NCI-H1417 (cell line): ENCODE measurements at regions not wholly inside any gene's neighbourhood (a gene's known extent, or its start where the extent isn't known, plus 50 kb on each side); places are given as distances from the start of the nearest gene placed in this dataset.

Experiments used
- DNase-seq, 3 experiments: peaks; one replicate each; lab custom pipeline; 2025; lab: John Stamatoyannopoulos, UW

GRCh38 chr1:209427277-209427676 lies 156.2 kb upstream of the CAMK1G start:
- DNase-seq, result no peak

GRCh38 chr1:209427811-209428210 lies 155.7 kb upstream of the CAMK1G start:
- DNase-seq, result no peak

- DNase-seq, result peak in 1 of 3 experiments; percentile 52
These were observed 155.1 kb upstream of the CAMK1G start for GRCh38 chr1:209428241-209428921.

DNA sequence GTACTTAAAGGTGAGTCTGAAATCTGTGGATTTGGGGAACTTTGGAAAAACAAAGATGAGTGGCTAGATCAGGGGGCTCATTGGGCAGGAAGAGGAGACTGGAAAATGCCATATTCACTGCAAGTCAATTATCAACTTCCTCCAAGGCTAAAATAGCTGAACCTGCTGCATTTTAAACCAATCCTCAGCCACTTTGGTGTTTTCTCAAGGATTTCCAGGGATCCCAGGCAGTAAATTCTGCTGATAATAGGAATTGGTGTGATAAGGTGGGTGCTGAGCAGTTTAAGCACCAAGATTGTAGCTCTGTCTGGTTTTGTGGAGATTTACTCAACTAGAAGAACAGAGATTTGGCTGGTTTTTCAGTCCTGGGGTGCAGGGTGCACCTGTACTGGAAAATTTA lies 153.9 kb upstream of the CAMK1G start:
- no peak for DNase-seq

DNA sequence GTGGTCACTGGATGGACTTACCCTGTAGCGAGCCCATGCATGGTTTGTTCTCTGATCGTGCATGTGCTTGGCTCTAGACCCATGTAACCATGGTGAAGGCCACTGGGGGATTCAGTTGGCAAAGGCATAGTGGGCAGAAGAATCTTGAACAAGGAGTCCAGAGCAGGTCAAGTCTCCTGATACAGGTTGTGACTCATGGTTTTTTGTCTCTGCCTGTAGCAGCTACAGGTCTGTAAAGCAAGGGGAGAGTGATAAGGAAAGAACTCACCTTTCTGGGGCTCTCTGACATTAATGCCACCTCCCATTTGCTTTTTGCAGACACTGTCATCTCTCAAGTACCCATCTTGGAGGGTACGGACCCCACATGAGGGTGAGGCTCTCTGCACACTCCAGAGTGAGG lies 153.4 kb upstream of the CAMK1G start:
- DNase-seq, result no peak

- no peak for DNase-seq
These were observed 152.7 kb upstream of the CAMK1G start for GRCh38 chr1:209430821-209431259.

DNA sequence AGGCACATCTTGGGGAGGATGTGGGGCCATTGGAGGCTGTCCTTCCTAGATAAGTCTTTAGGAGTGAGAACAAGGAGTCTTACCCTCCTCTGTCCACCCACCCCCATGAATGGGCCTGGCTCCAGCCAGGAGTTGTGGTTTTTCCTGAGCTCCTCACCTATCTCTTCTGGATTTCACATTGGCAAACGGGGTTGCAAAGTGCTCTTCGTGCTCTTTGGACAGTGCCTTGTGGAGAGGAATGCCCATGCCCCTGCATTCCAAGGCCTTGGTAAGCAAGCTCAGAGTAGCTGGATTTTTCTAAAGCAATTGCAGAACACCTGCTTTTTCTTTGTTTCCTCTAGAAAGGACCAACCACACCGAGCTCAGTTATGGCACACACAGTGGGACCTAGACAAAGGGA lies 152.1 kb upstream of the CAMK1G start:
- DNase-seq, result no peak

DNA sequence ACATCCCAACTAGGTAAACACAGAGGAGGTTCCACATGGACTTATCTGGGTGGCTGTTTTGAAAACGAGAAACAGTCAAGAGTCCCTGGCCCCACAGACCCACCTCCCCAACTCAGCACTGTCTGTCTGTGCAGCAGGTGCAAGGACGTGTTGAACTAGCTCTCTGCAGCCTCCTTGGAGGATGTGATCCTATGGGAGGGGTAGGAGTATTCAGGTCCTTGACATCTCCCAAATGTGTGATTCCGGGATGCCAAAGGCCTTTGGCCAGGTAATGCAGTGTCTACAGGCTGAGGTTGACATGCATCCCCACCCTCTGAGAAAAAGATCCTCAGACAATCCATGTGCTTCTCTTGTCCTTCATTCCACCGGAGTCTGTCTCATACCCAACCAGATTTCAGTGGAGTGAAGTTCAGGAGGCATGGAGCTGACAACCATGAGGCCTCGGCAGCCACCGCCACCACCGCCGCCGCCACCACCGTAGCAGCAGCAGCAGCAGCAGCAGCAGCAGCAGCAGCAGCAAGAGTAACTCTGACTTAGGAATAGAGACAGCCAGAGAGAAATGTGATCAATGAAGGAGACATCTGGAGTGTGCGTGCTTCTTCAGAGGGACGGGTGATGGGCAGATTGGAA lies 151.6 kb upstream of the CAMK1G start:
- DNase-seq, result no peak

DNA sequence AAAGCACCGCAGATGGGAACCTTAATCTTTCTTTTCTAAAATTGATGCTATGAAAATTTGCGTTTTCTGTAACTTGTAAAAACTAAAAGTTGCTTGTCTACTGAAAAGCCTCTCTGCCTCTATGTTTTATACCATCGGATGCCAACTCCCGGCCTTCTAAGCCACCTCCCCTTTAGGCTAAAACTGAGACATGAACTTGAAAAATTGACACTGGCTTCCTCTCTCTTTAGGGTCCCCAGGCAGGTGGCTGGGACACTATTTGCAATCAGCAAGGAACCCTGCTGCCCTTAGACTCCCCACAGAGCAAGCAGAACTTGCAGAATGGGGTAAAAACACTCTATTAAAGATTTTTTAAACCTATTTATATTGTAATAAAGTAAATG lies 151.1 kb upstream of the CAMK1G start:
- DNase-seq, result peak in 1 of 3 experiments; percentile 67

GRCh38 chr1:209433649-209434031 lies 149.9 kb upstream of the CAMK1G start:
- no peak for DNase-seq

GRCh38 chr1:209434066-209434465 lies 149.4 kb upstream of the CAMK1G start:
- no peak for DNase-seq

DNA sequence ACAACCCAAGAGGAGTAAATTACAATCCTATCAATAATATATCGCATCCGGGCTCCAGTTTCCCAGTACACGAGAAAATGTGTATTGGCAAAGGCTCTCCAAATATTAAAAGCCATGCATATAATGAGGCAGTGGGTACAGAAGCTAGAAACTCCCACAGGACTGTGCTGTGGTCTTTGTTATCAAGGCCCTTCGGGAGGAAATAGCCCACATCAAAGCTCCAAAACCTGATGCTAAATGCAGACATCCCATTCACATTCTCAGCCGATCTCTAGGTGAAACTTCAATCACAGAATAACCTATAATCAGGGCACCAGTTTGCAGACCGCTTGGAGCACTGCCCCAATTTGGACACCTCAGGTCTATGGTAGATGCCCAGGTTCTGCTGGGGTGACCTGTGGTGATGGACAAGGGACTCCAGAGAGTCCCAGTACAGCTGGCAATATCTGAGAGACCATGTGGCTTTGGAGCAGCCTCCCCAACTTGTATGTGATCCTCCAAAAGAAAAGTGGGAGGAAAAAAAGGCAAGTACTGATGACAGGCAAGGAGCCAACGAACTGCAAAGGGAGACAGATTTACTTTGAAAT lies 148.8 kb upstream of the CAMK1G start:
- no peak for DNase-seq

DNA sequence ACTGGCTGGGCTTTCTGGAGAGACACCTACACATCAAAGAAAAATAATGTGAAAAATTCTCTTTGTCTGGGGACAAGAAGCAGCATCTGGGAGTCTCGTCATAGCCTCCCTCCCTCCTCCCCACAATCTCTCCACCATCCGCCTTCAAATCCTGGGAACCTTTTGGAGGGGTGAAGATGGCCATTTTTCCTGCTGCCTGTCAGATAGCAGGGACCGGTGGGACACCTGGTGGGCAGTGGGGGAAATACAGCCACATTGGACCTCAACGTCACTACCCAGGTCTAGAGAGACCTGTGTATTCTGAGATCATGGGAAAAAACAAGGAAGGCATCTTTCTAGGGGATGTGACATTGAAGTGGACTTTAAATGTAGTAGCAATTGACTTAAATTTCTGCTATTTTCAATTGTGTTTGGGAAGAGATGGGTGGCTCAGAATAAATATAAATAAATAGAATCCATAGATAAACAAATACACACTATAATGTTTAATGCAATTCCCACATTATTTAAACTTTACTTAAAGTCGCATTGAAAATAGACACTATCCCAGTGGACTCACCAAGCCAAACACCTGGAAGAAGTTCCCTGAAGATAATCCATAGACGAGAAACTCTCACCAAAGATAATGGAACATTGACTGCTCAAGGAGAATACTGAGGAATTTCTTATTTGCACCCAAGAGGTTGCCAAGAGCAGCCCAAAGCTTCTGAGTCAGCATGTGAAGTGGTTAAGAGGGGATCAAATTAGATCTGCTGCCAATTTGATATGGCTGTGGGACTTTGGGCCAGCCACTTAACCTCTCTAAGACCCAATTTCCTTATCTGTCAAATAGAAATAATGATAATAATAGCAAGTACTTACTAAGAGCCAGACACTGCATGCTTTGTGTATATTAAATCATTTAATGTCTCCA lies 147.6 kb upstream of the CAMK1G start:
- DNase-seq, result peak; percentile 61 to 86 (median 67)

- no peak for DNase-seq
These were observed 143.7 kb upstream of the CAMK1G start for GRCh38 chr1:209439828-209440227.

- DNase-seq, result peak in 1 of 3 experiments; percentile 31
These were observed 140.1 kb upstream of the CAMK1G start for GRCh38 chr1:209443361-209443931.

- DNase-seq, result no peak
These were observed 139.4 kb upstream of the CAMK1G start for GRCh38 chr1:209443975-209444651.

- DNase-seq, result no peak
These were observed 138.6 kb upstream of the CAMK1G start for GRCh38 chr1:209444961-209445360.

DNA sequence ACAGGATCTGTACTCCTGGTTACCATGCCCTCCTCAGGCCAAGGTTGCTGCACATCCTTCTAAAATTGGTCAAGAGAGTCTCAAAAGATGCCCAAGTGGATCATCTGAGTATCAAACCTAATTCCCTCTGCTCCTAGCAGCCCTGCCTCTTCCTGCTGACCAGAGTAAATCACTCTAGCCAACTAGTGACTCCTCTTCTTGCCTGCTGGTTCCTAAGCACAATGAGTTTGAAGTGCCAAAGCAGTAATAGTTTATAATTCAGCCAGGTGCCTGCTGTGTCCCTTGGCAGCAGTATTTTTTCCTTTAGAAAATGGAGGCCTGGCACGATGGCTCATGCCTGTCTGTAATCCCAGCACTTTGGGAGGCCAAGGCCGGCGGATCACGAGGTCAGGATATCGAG lies 137.9 kb upstream of the CAMK1G start:
- no peak for DNase-seq

- DNase-seq, result no peak
These were observed 137.2 kb upstream of the CAMK1G start for GRCh38 chr1:209446356-209446755.

- no peak for DNase-seq
These were observed 129.0 kb upstream of the CAMK1G start for GRCh38 chr1:209454340-209454994.

GRCh38 chr1:209455145-209455544 lies 128.4 kb upstream of the CAMK1G start:
- peak in 2 of 3 experiments; percentile 83 to 94 for DNase-seq
